D721Med (cell line): ENCODE measurements at regions not wholly inside any gene's neighbourhood (a gene's known extent, or its start where the extent isn't known, plus 50 kb on each side); places are given as distances from the start of the nearest gene placed in this dataset.
"Not testable (repeated sequence)": the region's sequence is repeated elsewhere in the genome, so short reads cannot be mapped to it uniquely, and the experiment has no call there.

Experiments
- DNase-seq: peaks from one replicate; pipeline ENCODE4 v3.0.0; 2011; ENCODE audit warnings: low spot score; ENCODE audit not compliant: insufficient read length
- FAIRE-seq: peaks from 2 replicates; lab custom pipeline; 2011; peaks lifted over from hg19 to GRCh38; lab: Jason Lieb, UNC
- TF ChIP-seq, protein P1 (sequence below): IDR thresholded peaks from 2 replicates; pipeline ENCODE4 v1.5.1; 2012; ENCODE audit warnings: mild to moderate bottlenecking, control low read depth; ENCODE audit not compliant: insufficient read depth; ENCODE audit errors: missing control alignments

DNA sequence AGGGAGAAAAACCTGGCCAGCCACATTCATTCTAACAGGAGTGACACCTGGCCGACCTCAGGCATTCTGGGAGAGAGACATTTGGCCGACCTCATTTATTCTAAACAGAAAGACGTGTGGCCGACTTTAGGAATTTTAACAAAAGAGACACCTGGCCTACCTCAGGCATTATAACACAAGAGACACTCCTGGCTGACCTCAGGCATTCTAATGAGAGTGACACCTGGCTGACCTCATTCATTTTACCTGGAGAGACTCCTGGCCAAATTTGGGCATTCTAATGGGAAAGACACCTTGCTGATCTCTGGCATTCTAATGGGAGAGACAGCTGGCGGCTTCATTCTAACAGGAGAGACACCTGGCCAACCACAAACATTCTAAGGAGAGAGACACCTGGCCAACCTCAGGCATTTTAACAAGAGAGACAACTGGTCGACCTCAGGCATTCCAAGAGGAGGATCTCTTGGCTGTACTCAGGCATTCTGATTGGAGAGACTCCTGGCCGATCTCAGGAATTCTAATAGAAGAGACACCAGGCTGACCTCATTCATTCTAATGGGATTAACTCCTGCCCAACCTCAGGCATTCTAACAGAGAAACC lies 1353.9 kb downstream of the UQCRFS1 start:
- TF ChIP-seq, protein P1, sequence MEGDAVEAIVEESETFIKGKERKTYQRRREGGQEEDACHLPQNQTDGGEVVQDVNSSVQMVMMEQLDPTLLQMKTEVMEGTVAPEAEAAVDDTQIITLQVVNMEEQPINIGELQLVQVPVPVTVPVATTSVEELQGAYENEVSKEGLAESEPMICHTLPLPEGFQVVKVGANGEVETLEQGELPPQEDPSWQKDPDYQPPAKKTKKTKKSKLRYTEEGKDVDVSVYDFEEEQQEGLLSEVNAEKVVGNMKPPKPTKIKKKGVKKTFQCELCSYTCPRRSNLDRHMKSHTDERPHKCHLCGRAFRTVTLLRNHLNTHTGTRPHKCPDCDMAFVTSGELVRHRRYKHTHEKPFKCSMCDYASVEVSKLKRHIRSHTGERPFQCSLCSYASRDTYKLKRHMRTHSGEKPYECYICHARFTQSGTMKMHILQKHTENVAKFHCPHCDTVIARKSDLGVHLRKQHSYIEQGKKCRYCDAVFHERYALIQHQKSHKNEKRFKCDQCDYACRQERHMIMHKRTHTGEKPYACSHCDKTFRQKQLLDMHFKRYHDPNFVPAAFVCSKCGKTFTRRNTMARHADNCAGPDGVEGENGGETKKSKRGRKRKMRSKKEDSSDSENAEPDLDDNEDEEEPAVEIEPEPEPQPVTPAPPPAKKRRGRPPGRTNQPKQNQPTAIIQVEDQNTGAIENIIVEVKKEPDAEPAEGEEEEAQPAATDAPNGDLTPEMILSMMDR = no peak
- no peak for FAIRE-seq
- no peak for DNase-seq

DNA sequence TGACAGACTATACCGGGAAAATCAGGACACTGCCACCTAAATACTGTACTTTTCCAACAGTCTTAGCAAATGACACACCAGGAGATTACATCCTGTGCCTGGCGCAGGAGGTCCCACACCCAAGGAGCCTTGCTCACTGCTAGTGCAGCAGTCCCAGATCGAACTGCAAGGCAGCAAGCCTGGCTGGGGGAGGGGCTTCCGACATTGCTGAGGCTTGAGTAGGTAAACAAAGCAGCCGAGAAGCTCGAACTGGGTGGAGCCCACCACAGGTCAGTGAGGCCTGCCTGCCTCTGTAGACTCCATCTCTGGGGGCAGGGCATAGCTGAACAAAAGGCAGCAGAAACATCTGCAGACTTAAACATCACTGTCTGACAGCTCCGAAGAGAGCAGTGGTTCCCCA lies 1360.0 kb downstream of the UQCRFS1 start:
- not testable (repeated sequence) for FAIRE-seq, DNase-seq

DNA sequence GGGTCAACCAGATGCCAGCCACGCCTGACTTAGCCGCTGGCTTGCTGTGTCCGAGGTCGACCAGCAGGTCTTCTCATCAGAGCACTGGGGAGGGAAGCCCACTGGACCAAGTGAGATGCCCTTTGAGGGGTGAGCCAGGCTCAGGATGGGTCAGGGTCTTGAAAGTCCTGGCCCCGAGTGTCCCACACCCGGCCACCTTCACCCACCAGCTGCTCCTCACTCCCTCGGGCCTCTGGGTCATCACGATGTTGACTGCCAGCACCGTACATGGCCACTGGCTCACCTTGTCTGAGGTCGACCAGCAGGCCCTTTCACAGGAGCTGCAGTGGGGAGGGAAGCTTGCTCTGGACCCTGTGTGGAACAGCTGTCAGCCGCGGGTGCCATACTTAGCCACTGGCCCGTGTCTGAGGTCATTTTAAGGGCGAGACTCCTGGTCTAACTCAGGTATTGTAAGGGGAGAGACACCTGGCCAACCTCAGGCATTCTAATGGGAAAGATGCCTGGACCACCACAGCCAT lies 1361.3 kb downstream of the UQCRFS1 start:
- DNase-seq (no peak), FAIRE-seq (no peak)
- TF ChIP-seq, protein P1 = no peak

DNA sequence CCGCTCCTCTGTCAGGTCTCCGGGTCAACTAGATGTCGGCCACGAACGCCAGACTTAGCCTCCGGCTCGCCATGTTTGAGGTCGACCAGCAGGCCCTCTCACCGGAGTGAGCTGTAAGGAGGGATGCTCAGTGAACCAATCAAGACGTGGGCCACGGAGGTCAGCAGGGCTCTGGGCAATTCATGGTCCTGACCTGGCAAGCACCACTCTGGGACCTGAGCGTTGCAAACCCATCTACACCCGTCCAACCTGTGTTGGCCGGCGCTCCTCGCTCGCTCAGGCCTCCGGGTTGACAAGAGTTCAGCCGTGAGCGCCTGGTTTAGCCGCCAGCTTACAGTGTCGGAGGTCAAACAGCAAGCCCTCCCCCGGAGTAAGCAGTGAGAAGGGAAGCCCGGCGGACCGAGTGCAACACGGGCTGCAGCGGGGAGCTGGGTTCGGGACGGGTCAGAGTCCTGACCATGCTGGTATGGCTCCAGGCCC lies 1361.9 kb downstream of the UQCRFS1 start:
- FAIRE-seq = no peak
- TF ChIP-seq, protein P1 = no peak
- no peak for DNase-seq

DNA sequence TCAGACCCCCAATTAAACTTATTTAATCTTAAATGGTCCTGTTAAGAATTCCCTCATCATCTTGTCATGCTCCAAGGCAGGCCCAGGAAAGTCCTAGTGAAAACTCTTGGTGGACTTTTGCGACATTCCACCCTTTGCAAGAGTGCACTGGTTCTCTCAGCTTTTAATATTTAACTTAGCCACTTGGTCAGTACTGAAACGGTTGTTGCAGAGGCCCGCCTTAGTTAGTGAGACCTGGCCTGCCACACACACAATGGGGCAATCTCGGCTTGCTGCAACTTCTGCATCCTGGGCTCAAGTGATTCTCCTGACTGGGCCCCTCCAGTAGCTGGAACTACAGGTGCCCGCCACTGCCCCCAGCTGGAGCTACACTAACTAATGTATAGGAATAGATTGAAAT lies 1366.0 kb downstream of the UQCRFS1 start:
- no peak for DNase-seq
- TF ChIP-seq, protein P1 = no peak
- no peak for FAIRE-seq

DNA sequence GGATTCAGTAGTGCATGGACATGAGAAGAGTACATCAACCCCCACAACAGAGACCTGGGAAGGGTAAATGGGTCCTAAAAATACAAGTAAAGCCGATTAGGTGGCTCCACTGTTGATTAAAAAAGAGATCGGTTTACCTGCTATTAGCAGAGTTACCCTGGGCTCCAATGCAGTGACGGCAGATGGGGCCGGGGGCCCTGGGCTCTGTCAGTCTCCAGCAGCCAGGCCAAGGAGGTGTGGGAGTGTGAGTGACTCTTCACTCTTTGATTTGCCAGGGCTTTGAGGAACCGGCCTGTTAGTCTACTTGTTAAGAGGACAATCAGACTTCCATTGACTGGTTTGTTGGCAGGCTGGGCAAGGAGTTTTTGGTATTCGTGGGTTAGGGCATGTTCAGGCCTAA lies 1368.7 kb downstream of the UQCRFS1 start:
- DNase-seq = no peak
- TF ChIP-seq, protein P1 = no peak
- FAIRE-seq = peak; percentile 48

DNA sequence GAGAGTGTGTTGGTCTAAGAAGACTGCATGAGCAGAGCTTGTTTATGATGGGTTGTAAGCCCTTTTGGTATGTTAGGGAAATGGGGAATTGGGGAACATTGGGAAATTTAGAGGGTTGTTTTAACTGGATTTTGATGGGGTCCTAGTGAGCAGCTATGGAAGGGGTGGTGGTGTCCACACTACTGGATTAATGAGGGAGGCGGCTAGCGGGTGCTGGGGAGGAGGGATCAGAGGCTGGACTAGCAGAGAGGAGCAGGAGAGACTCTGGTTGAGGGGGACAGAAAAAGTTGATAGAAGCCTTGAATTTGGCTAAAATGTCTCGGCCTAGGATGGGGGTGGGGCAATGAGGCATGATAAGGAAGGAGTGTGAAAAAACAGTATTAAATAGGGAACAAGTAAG lies 1369.1 kb downstream of the UQCRFS1 start:
- DNase-seq (no peak), FAIRE-seq (no peak)
- TF ChIP-seq, protein P1 = no peak

DNA sequence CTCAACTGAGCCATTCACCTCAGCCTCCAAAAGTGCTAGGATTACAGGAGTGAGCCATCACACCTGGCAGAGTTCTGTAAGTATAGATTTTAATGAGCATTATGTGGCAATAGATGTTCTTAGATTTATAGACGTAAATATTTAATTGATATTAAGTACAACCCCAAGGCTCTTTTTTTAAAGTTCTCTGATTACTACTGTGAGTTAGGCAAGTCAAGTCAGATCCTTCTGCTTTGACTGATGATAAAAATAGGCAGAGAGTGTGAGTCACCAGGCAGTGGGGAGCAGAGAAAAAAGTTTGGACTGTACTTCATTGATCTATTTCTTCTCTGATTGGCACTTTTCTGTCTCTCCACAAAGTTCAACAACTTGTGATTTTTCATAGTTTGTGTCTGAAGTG lies 1379.9 kb downstream of the UQCRFS1 start:
- TF ChIP-seq, protein P1 = no peak
- FAIRE-seq (no peak), DNase-seq (no peak)
